Nucleus accumbens (tissue), 56 donors: ENCODE measurements at regions not wholly inside any gene's neighbourhood (a gene's known extent, or its start where the extent isn't known, plus 50 kb on each side); places are given as distances from the start of the nearest gene placed in this dataset.

Experiments used
- DNase-seq, 56 donors: peaks; one replicate each; lab custom pipeline; 2025; lab: John Stamatoyannopoulos, UW

GRCh38 chr3:99467420-99467819, 171.0 kb upstream of the COL8A1 start:
- DNase-seq: no peak

GRCh38 chr3:99466331-99466730, 172.1 kb upstream of the COL8A1 start:
- DNase-seq: no peak

GRCh38 chr3:99458013-99458412, 180.4 kb upstream of the COL8A1 start:
- DNase-seq: no peak

- no peak for DNase-seq
Measured at GRCh38 chr3:99442599-99442998, 195.8 kb upstream of the COL8A1 start.

GRCh38 chr3:99439892-99440291, 198.5 kb upstream of the COL8A1 start:
- no peak for DNase-seq

- no peak for DNase-seq
Measured at GRCh38 chr3:99434190-99434589, 204.2 kb upstream of the COL8A1 start.

GRCh38 chr3:99430348-99431134, 207.9 kb upstream of the COL8A1 start:
- no peak for DNase-seq

- no peak for DNase-seq
Measured at GRCh38 chr3:99429502-99429901, 208.9 kb upstream of the COL8A1 start.

- DNase-seq: no peak
Measured at GRCh38 chr3:99425930-99426329, 212.5 kb upstream of the COL8A1 start.

GRCh38 chr3:99419116-99419515, 219.3 kb upstream of the COL8A1 start:
- DNase-seq: no peak

- DNase-seq: no peak
Measured at GRCh38 chr3:99418709-99419108, 219.7 kb upstream of the COL8A1 start.

GRCh38 chr3:99418209-99418635, 220.2 kb upstream of the COL8A1 start:
- DNase-seq: no peak

GRCh38 chr3:99413504-99413903, 224.9 kb upstream of the COL8A1 start:
- no peak for DNase-seq

- no peak for DNase-seq
Measured at GRCh38 chr3:99410789-99411311, 227.5 kb upstream of the COL8A1 start.

GRCh38 chr3:99409961-99410360, 228.4 kb upstream of the COL8A1 start:
- no peak for DNase-seq

GRCh38 chr3:99407257-99407656, 231.1 kb upstream of the COL8A1 start:
- DNase-seq: no peak

- DNase-seq: no peak
Measured at GRCh38 chr3:99402755-99403154, 235.6 kb upstream of the COL8A1 start.

- DNase-seq: no peak
Measured at GRCh38 chr3:99400352-99400751, 238.0 kb upstream of the COL8A1 start.

GRCh38 chr3:99396651-99397275, 241.6 kb upstream of the COL8A1 start:
- DNase-seq: no peak

GRCh38 chr3:99394831-99395778, 243.3 kb upstream of the COL8A1 start:
- DNase-seq: no peak

GRCh38 chr3:99393961-99394360, 244.4 kb upstream of the COL8A1 start:
- no peak for DNase-seq
